Stimulated activated CD4-positive, alpha-beta T cell treated with anti-CD3 and anti-CD28 coated beads, Interleukin-4, amount 100 ng/mL, for 1 hour (primary cell): ENCODE measurements at regions not wholly inside any gene's neighbourhood (a gene's known extent, or its start where the extent isn't known, plus 50 kb on each side); places are given as distances from the start of the nearest gene placed in this dataset.

ENCODE experiments used
- DNase-seq: peaks from one replicate; pipeline ENCODE4 v3.0.0-alpha.2; 2020

- DNase-seq, result no peak
These were observed 284.4 kb downstream of the PIK3R1 start for GRCh38 chr5:68499987-68500386.

- no peak for DNase-seq
These were observed 285.3 kb downstream of the PIK3R1 start for GRCh38 chr5:68500813-68501212.

GRCh38 chr5:68502531-68502930 lies 287.0 kb downstream of the PIK3R1 start:
- no peak for DNase-seq

GRCh38 chr5:68504306-68504705 lies 288.8 kb downstream of the PIK3R1 start:
- no peak for DNase-seq

- no peak for DNase-seq
These were observed 290.6 kb downstream of the PIK3R1 start for GRCh38 chr5:68505917-68506860.

GRCh38 chr5:68515514-68515913 lies 300.0 kb downstream of the PIK3R1 start:
- DNase-seq, result no peak

- DNase-seq, result no peak
These were observed 302.7 kb downstream of the PIK3R1 start for GRCh38 chr5:68518286-68518685.

GRCh38 chr5:68519143-68519542 lies 303.6 kb downstream of the PIK3R1 start:
- DNase-seq, result no peak

- no peak for DNase-seq
These were observed 306.2 kb downstream of the PIK3R1 start for GRCh38 chr5:68521776-68522175.

GRCh38 chr5:68522863-68523262 lies 307.3 kb downstream of the PIK3R1 start:
- no peak for DNase-seq

GRCh38 chr5:68528821-68529273 lies 313.3 kb downstream of the PIK3R1 start:
- DNase-seq, result no peak

GRCh38 chr5:68529581-68529980 lies 314.0 kb downstream of the PIK3R1 start:
- DNase-seq, result no peak

- no peak for DNase-seq
These were observed 316.4 kb downstream of the PIK3R1 start for GRCh38 chr5:68531970-68532369.

- DNase-seq, result no peak
These were observed 317.5 kb downstream of the PIK3R1 start for GRCh38 chr5:68533051-68533450.

GRCh38 chr5:68533571-68534084 lies 318.1 kb downstream of the PIK3R1 start:
- DNase-seq, result no peak

GRCh38 chr5:68534131-68534940 lies 318.8 kb downstream of the PIK3R1 start:
- no peak for DNase-seq

GRCh38 chr5:68534956-68535520 lies 319.5 kb downstream of the PIK3R1 start:
- DNase-seq, result no peak

GRCh38 chr5:68538814-68539420 lies 323.4 kb downstream of the PIK3R1 start:
- DNase-seq, result no peak

- no peak for DNase-seq
These were observed 325.4 kb downstream of the PIK3R1 start for GRCh38 chr5:68540798-68541590.

GRCh38 chr5:68542207-68542606 lies 326.7 kb downstream of the PIK3R1 start:
- no peak for DNase-seq

- no peak for DNase-seq
These were observed 327.7 kb downstream of the PIK3R1 start for GRCh38 chr5:68543212-68543611.

GRCh38 chr5:68544091-68544647 lies 328.6 kb downstream of the PIK3R1 start:
- DNase-seq, result no peak
